Stomach (tissue), 8 donors: ENCODE measurements at regions not wholly inside any gene's neighbourhood (a gene's known extent, or its start where the extent isn't known, plus 50 kb on each side); places are given as distances from the start of the nearest gene placed in this dataset.
A peak's percentile ranks its signal among the peaks of the same experiment; 100 is the strongest.
"Not testable (repeated sequence)": the region's sequence is repeated elsewhere in the genome, so short reads cannot be mapped to it uniquely, and the experiment has no call there.

ENCODE experiments used
- DNase-seq, 2 donors: peaks; one replicate each; pipeline versions ENCODE4 v3.0.0 to v3.0.0-alpha.2; 2013 to 2019
- H3K27ac ChIP-seq, 5 donors: fragments of 200-600 bp in 4 of 5; sonication (generic) in 4 of 5; one replicate each; pipeline ENCODE4 v1.5.1; 2013 to 2019; ENCODE audit warnings: mild to moderate bottlenecking in 1 of 5, moderate library complexity in 1 of 5
- H3K27me3 ChIP-seq, 3 donors: fragments of 200-600 bp; sonication (generic); one replicate each; pipeline ENCODE4 v1.5.1; 2017 to 2019; ENCODE audit warnings: mixed run types in 1 of 3
- H3K36me3 ChIP-seq, 4 donors: fragments of 200-600 bp; sonication (generic); 1 replicate in 3 of 4; 2 replicates in 1 of 4; pipeline ENCODE4 v1.5.1; 2016 to 2019
- H3K4me1 ChIP-seq, 4 donors: fragments of 200-600 bp; sonication (generic); one replicate each; pipeline ENCODE4 v1.5.1; 2016 to 2019
- H3K4me3 ChIP-seq, 4 donors: fragments of 200-600 bp; sonication (generic) in 3 of 4; one replicate each; pipeline ENCODE4 v1.5.1; 2016 to 2019; ENCODE audit warnings: mild to moderate bottlenecking in 1 of 4
- H3K9me3 ChIP-seq, 4 donors: fragments of 200-600 bp; sonication (generic); one replicate each; pipeline ENCODE4 v1.5.1; 2016 to 2019
- EP300 ChIP-seq: sonication (generic); formaldehyde crosslinking; IDR thresholded peaks from one replicate; pipeline ENCODE4 v1.6.1; 2017; ENCODE audit warnings: antibody characterized with exemption
- POLR2A ChIP-seq, 4 donors: fragments of 450-650 bp; IDR thresholded peaks; one replicate each; pipeline ENCODE4 v1.6.1; 2016; ENCODE audit warnings: antibody characterized with exemption in 4 of 4, control low read depth in 2 of 4, mild to moderate bottlenecking in 1 of 4, moderate library complexity in 1 of 4
- POLR2AphosphoS5 ChIP-seq, 3 donors: sonication (generic); formaldehyde crosslinking; IDR thresholded peaks; one replicate each; pipeline ENCODE4 v1.6.1; 2016; ENCODE audit warnings: antibody characterized with exemption in 3 of 3
- WGBS, 5 donors: extraction: QIAGEN DNeasy Blood & Tissue Kit in 3 of 5; methylation state at CpG; one replicate each; pipeline versions ENCODE4 v1.1.5 to v1.1.7; 2013 to 2018; 5-methylcytosine and 5-hydroxymethylcytosine counted together
- intact Hi-C: fragments of 100-400 bp; cut with DNase I; formaldehyde crosslinking; loops from one replicate; pipeline ENCODE4 v1.15.1; 2023; ENCODE audit warnings: low total_unique reads
- TF ChIP-seq, protein P1 (sequence below), 7 experiments: fragments of 450-650 bp in 4 of 7; fragments of 200-600 bp in 3 of 7; sonication (generic) in 3 of 7; IDR thresholded peaks; one replicate each; pipeline ENCODE4 v1.5.1; 2016 to 2019; ENCODE audit warnings: antibody characterized with exemption in 7 of 7, control low read depth in 2 of 7, mild to moderate bottlenecking in 1 of 7
- donor health status: healthy with polysubstance abuse.
- donor health status: Bipolar disorder and iron deficiency.
- donor health status: healthy.

DNA sequence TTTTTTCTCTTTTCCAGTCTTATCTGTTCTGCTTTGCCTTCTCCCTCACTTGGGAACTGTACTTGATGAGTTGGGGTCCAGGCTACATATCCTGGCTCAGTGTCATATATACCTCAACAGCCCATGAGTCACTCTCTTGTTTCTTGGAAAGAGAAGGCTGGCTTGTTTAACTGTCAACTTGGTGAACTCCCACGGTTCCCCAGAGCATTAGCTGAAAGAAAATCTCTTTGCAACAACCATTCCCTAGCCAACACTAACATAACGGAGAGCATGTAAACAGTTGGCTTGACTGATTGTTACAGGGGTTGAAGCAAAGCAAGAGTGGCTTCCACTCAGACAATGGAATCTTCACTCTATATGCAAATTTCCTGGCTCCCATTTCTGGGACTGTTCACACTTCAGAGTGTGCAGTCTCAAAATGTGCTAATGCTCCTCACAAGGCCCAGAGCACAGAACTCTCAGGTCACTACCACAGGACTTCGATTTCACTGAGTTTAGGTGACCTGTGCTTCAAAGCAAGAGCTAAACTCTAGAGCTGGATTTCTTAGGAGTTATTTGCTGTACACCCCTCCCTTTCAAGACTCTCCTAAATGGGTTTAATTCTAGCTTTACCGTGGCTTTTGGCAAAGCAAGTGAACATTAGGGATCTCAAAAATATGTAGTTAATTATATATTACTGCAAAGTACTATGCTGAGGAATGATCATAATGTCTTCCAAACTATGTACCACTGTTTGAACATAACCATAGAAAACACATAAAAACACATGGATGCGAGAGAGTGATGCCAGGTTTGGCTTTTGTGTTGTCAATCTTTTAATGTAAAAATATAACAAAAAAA, 609.8 kb downstream of the RFPL4B start:
- no peak overlapping the region for H3K27ac ChIP-seq
- no peaks in the 10 kb centered on the region for H3K27me3 ChIP-seq
- TF ChIP-seq EP300 = no peak
- peak in 1 of 3 donors; percentile 71 for TF ChIP-seq POLR2AphosphoS5 (IDR thresholded peaks at IDR 0.05)
- WGBS, 5 donors = 34 to 61% (median 53%) methylated on average over 5 of the region's 5 CpGs
- DNase-seq = peak in 1 of 2 donors; percentile 92
- intact Hi-C loops = no loop called here
- H3K4me3 ChIP-seq = no peak overlapping the region
- no peaks in the 10 kb centered on the region for H3K36me3 ChIP-seq
- H3K4me1 ChIP-seq = peaks cover 0 to 14% (median 6%) of the 10 kb centered on the region in 4 donors
- H3K9me3 ChIP-seq = no peaks in the 10 kb centered on the region

DNA sequence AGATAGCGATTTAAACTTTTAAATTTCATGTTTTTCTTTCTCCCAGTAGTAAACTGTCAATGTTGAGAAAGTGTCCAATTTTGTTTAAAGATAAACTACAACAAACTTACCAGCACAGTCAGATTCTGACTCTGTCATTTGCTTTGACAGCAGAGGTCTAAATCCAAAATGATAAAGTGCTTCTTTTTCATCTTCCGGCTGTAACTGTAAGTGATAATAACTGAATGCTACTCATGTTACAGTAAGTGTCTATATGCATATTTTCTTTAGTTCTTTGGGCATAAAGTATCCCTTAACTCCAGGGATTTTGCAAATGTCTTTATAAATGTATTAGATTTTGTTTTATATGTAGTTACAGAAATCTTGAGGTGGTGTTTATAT, 610.4 kb downstream of the RFPL4B start:
- no peak for TF ChIP-seq POLR2A (IDR thresholded peaks at IDR 0.05)
- TF ChIP-seq, protein P1, sequence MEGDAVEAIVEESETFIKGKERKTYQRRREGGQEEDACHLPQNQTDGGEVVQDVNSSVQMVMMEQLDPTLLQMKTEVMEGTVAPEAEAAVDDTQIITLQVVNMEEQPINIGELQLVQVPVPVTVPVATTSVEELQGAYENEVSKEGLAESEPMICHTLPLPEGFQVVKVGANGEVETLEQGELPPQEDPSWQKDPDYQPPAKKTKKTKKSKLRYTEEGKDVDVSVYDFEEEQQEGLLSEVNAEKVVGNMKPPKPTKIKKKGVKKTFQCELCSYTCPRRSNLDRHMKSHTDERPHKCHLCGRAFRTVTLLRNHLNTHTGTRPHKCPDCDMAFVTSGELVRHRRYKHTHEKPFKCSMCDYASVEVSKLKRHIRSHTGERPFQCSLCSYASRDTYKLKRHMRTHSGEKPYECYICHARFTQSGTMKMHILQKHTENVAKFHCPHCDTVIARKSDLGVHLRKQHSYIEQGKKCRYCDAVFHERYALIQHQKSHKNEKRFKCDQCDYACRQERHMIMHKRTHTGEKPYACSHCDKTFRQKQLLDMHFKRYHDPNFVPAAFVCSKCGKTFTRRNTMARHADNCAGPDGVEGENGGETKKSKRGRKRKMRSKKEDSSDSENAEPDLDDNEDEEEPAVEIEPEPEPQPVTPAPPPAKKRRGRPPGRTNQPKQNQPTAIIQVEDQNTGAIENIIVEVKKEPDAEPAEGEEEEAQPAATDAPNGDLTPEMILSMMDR (IDR thresholded peaks at IDR 0.05) = no peak
- no peak for TF ChIP-seq EP300
- no peak for TF ChIP-seq POLR2AphosphoS5 (IDR thresholded peaks at IDR 0.05)
- Histone ChIP-seq H3K27ac (no peak overlapping the region), H3K27me3 (no peaks in the 10 kb centered on the region), H3K36me3 (no peaks in the 10 kb centered on the region), H3K9me3 (no peaks in the 10 kb centered on the region), H3K4me1 (peaks cover 0 to 14% (median 6%) of the 10 kb centered on the region in 4 donors), H3K4me3 (no peak overlapping the region)
- intact Hi-C loops = no loop called here
- WGBS, 5 donors = 77 to 88% (median 82%) methylated on average over 2 of the region's 2 CpGs
- DNase-seq = no peak

DNA sequence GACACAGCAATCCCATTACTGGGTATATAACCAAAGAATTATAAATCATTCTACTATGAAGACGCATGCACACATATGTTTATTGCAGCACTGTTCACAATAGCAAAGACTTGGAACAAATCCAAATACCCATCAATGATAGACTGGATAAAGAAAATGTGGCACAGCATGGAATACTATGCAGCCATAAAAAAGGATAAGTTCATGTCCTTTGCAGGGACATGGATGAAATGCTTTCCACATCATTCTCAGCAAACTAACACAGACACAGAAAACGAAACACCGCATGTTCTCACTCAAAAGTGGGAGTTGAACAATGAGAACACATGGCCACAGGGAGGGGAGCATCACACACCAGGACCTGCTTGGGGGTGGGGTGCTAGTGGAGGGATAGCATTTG, 613.0 kb downstream of the RFPL4B start:
- 89 to 98% (median 95%) methylated on average over 3 of the region's 3 CpGs for WGBS, 5 donors
- H3K9me3 ChIP-seq, intact Hi-C loops, H3K4me3 ChIP-seq, DNase-seq, H3K27ac ChIP-seq, H3K27me3 ChIP-seq, H3K36me3 ChIP-seq: not testable (repeated sequence)
- peaks cover 0 to 14% (median 6%) of the 10 kb centered on the region in 4 donors for H3K4me1 ChIP-seq

DNA sequence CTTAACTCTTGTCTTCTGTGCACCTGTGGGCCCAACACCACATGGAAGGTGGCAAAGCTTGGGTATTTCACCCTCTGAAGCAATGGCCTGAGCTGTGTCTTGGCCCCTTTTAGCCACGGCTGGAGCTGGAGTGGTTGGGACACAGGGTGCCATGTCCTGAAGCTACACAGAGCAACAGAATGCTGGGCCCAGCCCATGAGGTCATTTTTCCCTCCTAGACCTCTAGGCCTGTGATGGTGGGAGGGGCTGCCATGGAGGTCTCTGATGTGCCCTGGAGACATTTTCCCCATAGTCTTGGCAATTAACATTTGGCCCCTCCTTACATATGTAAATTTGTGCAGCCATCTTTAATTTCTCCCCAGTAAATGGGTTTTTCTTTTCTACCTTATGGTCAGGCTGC, 620.8 kb downstream of the RFPL4B start:
- intact Hi-C loops = no loop called here
- H3K9me3 ChIP-seq = peaks cover 0 to 5% (median 2%) of the 10 kb centered on the region in 4 donors
- no peak for TF ChIP-seq POLR2AphosphoS5 (IDR thresholded peaks at IDR 0.05)
- TF ChIP-seq, protein P1 (IDR thresholded peaks at IDR 0.05) = no peak
- TF ChIP-seq EP300 = no peak
- no peak for TF ChIP-seq POLR2A (IDR thresholded peaks at IDR 0.05)
- no peak overlapping the region for H3K27ac ChIP-seq
- WGBS, 5 donors = 60 to 100% (median 94%) methylated on average over 1 of the region's 1 CpG
- no peaks in the 10 kb centered on the region for H3K27me3 ChIP-seq
- H3K36me3 ChIP-seq = no peaks in the 10 kb centered on the region
- H3K4me3 ChIP-seq = no peak overlapping the region
- H3K4me1 ChIP-seq = no peaks in the 10 kb centered on the region
- no peak for DNase-seq

DNA sequence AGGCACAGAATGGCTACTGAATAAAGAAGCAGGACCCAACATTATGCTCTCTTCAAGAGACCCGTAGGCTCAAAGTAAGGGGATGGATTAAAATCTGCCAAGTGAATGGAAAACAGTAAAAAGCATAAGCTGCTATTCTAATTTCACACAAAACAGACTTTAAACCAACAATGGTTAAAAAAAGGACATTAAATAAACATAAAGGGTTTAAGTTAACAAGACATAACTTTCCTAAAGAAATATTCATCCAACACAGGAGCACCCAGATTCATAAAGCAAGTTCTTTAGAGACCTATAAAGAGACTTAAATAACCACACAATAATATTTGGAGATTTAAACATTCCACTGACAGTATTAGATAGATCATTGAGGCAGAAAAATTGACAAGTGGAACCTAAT, 624.5 kb downstream of the RFPL4B start:
- Histone ChIP-seq H3K27ac (no peak overlapping the region), H3K27me3 (no peaks in the 10 kb centered on the region), H3K4me1 (no peaks in the 10 kb centered on the region), H3K4me3 (no peak overlapping the region), H3K36me3 (no peaks in the 10 kb centered on the region), H3K9me3 (peaks cover 0 to 16% (median 6%) of the 10 kb centered on the region in 4 donors)
- WGBS, 5 donors = 67 to 91% (median 84%) methylated on average over 1 of the region's 1 CpG
- intact Hi-C loops = no loop called here
- TF ChIP-seq POLR2A (IDR thresholded peaks at IDR 0.05) (no peak), POLR2AphosphoS5 (IDR thresholded peaks at IDR 0.05) (no peak), EP300 (no peak)
- TF ChIP-seq, protein P1 (IDR thresholded peaks at IDR 0.05) = no peak
- DNase-seq = no peak

DNA sequence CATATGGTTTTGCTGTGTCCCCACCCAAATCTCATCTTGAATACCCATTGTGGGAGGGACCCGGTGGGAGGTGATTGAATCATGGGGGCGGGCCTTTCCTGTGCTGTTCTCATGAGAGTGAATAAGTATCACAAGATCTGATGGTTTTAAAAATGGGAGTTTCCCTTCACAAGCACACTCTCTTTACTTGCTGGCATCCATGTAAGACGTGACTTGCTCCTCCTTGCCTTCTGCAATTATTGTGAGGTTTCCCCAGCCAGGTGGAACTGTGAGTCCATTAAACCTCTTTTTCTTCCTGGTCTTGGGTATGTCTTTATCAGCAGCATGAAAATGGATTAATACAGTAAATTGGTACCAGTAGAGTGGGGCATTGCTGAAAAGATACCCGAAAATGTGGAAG, 627.8 kb downstream of the RFPL4B start:
- H3K36me3 ChIP-seq, H3K27me3 ChIP-seq, H3K4me1 ChIP-seq, intact Hi-C loops, H3K4me3 ChIP-seq, DNase-seq, H3K27ac ChIP-seq: not testable (repeated sequence)
- peaks cover 0 to 11% (median 4%) of the 10 kb centered on the region in 4 donors for H3K9me3 ChIP-seq
- 85 to 94% (median 93%) methylated on average over 4 of the region's 4 CpGs for WGBS, 5 donors

DNA sequence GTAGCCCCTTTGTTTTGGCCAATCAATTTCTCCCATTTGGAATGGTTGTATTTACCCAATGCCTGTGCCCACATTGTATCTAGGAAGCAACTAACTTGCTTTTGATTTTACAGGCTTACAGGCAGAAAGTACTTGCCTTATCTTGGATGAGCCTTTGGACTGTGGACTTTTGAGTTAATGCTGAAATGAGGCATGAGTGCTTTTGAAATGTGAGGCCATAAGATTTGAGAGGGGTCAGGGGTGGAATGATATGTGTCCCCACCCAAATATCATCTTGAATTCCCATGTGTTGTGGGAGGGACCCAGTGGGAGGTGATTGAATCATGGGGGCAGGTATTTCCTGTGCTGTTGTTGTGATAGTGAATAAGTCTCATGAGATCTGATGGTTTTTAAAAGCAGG, 629.4 kb downstream of the RFPL4B start:
- H3K27me3 ChIP-seq, H3K27ac ChIP-seq, H3K36me3 ChIP-seq, DNase-seq, intact Hi-C loops, H3K4me1 ChIP-seq, H3K4me3 ChIP-seq: not testable (repeated sequence)
- peaks cover 0 to 11% (median 4%) of the 10 kb centered on the region in 4 donors for H3K9me3 ChIP-seq
